ENCODE measurements at regions not wholly inside any gene's neighbourhood (a gene's known extent, or its start where the extent isn't known, plus 50 kb on each side); places are given as distances from the start of the nearest gene placed in this dataset.
"Not testable (repeated sequence)": the region's sequence is repeated elsewhere in the genome, so short reads cannot be mapped to it uniquely, and the experiment has no call there.

GRCh38 chr1:194067772-194068171 is 881.4 kb upstream of the B3GALT2 start:
- Mint-ChIP-seq H3K27me3 (ENCODE audit: low read depth) (no peaks in the 10 kb centered on the region), H3K4me3 (no peak overlapping the region), H3K9me3 (no peaks in the 10 kb centered on the region), H3K4me1 (no peaks in the 10 kb centered on the region), H3K36me3 (ENCODE audit: low read depth) (no peaks in the 10 kb centered on the region), H3K27ac (no peak overlapping the region)
- TF ChIP-seq CTCF (IDR thresholded peaks at IDR 0.05; ENCODE audit: unreplicated experiment in 3 of 3): no peak

DNA sequence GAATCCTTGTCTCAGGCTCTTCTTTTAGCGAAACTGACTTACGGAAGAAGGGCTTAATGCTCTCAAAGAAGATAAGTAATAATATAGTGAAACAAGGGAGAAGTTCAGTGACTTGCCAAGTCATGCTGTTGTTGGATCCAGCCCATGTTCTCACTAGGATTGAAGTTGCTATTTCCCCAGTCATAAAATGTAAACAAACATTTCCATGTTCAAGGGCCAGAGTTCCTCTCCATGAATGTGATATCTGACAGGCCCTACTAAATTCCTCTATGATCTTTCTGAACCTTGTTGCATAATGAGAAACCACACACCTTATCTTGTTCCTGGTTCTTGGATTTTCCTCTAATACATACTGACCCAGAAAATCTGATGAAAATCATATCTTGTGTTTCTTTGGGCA is 876.5 kb upstream of the B3GALT2 start:
- TF ChIP-seq CTCF (IDR thresholded peaks at IDR 0.05; ENCODE audit: unreplicated experiment in 3 of 3): no peak
- peaks cover 3% of the 10 kb centered on the region for H3K36me3 Mint-ChIP-seq (ENCODE audit: low read depth)
- H3K4me3 Mint-ChIP-seq: no peak overlapping the region
- peaks cover 5% of the 10 kb centered on the region for H3K9me3 Mint-ChIP-seq
- no peak overlapping the region for H3K27ac Mint-ChIP-seq
- H3K4me1 Mint-ChIP-seq: no peaks in the 10 kb centered on the region
- H3K27me3 Mint-ChIP-seq (ENCODE audit: low read depth): no peaks in the 10 kb centered on the region

- peaks cover 5% of the 10 kb centered on the region for H3K9me3 Mint-ChIP-seq
- TF ChIP-seq CTCF (IDR thresholded peaks at IDR 0.05; ENCODE audit: unreplicated experiment in 3 of 3): no peak
- H3K36me3 Mint-ChIP-seq (ENCODE audit: low read depth): peaks cover 3% of the 10 kb centered on the region
- H3K4me1 Mint-ChIP-seq: no peaks in the 10 kb centered on the region
- H3K27ac Mint-ChIP-seq: no peak overlapping the region
- no peak overlapping the region for H3K4me3 Mint-ChIP-seq
- H3K27me3 Mint-ChIP-seq (ENCODE audit: low read depth): no peaks in the 10 kb centered on the region
Observed at GRCh38 chr1:194062526-194062925, 876.1 kb upstream of the B3GALT2 start.

DNA sequence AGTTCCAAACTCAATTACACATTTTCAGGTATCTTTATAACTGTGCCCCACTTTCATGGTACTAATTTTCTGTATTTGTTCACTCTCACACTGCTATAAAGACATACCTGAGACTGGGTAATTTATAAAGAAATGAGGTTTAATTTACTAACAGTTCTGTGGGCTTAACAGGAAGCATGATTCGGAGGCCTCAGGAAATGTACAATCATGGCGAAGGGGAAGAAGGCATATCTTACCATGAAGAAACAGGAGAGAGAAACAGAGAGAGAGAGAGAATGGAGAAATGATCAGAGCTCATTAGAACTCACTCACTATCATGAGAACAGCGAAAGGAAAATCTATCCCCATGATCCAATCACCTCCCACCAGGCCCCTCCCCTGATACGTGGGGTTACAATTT is 874.1 kb upstream of the B3GALT2 start:
- H3K4me3 Mint-ChIP-seq: no peak overlapping the region
- TF ChIP-seq CTCF (IDR thresholded peaks at IDR 0.05; ENCODE audit: unreplicated experiment in 3 of 3): no peak
- H3K27ac Mint-ChIP-seq: no peak overlapping the region
- H3K36me3 Mint-ChIP-seq (ENCODE audit: low read depth): peaks cover 3% of the 10 kb centered on the region
- no peaks in the 10 kb centered on the region for H3K27me3 Mint-ChIP-seq (ENCODE audit: low read depth)
- peaks cover 5% of the 10 kb centered on the region for H3K9me3 Mint-ChIP-seq
- no peaks in the 10 kb centered on the region for H3K4me1 Mint-ChIP-seq

GRCh38 chr1:194058268-194058667 is 871.9 kb upstream of the B3GALT2 start:
- H3K27me3 Mint-ChIP-seq (ENCODE audit: low read depth); H3K4me1 Mint-ChIP-seq; H3K4me3 Mint-ChIP-seq; H3K9me3 Mint-ChIP-seq; H3K27ac Mint-ChIP-seq; H3K36me3 Mint-ChIP-seq (ENCODE audit: low read depth): not testable (repeated sequence)

- no peak for TF ChIP-seq CTCF (IDR thresholded peaks at IDR 0.05; ENCODE audit: unreplicated experiment in 3 of 3)
- H3K9me3 Mint-ChIP-seq: peaks cover 5% of the 10 kb centered on the region
Observed at GRCh38 chr1:194056169-194056568, 869.8 kb upstream of the B3GALT2 start.

More at GRCh38 chr1:194056169-194056568, 869.8 kb upstream of the B3GALT2 start:
- Mint-ChIP-seq H3K27ac (no peak overlapping the region), H3K36me3 (ENCODE audit: low read depth) (peaks cover 3% of the 10 kb centered on the region), H3K27me3 (ENCODE audit: low read depth) (no peaks in the 10 kb centered on the region), H3K4me3 (no peak overlapping the region), H3K4me1 (no peaks in the 10 kb centered on the region)
